Stimulated activated memory B cell treated with anti-CD40 and anti-IgM and Interleukin-4, amounts not matched to agents 10 μg/mL and 1 μg/mL and 100 μg/mL, for 72 hours (primary cell): ENCODE measurements at regions not wholly inside any gene's neighbourhood (a gene's known extent, or its start where the extent isn't known, plus 50 kb on each side); places are given as distances from the start of the nearest gene placed in this dataset.

ENCODE experiments used
- ATAC-seq: fragments of 150-1000 bp; cut with Tn5 transposase; 2 replicates; pipeline ENCODE4 v1.10.0; 2021
- H3K27ac Mint-ChIP-seq: one replicate; pipeline ENCODE4 v1.8.0; 2022; ENCODE audit warnings: mild to moderate bottlenecking, mixed read lengths
- H3K27me3 Mint-ChIP-seq: one replicate; pipeline ENCODE4 v1.8.0; 2022; ENCODE audit warnings: mixed read lengths
- H3K36me3 Mint-ChIP-seq: one replicate; pipeline ENCODE4 v1.8.0; 2022; ENCODE audit warnings: mixed read lengths
- H3K4me1 Mint-ChIP-seq: one replicate; pipeline ENCODE4 v1.8.0; 2022; ENCODE audit warnings: mixed read lengths
- H3K4me3 Mint-ChIP-seq: one replicate; pipeline ENCODE4 v1.8.0; 2022; ENCODE audit warnings: mild to moderate bottlenecking, moderate library complexity, mixed read lengths
- H3K9me3 Mint-ChIP-seq: one replicate; pipeline ENCODE4 v1.8.0; 2022; ENCODE audit warnings: mixed read lengths

DNA sequence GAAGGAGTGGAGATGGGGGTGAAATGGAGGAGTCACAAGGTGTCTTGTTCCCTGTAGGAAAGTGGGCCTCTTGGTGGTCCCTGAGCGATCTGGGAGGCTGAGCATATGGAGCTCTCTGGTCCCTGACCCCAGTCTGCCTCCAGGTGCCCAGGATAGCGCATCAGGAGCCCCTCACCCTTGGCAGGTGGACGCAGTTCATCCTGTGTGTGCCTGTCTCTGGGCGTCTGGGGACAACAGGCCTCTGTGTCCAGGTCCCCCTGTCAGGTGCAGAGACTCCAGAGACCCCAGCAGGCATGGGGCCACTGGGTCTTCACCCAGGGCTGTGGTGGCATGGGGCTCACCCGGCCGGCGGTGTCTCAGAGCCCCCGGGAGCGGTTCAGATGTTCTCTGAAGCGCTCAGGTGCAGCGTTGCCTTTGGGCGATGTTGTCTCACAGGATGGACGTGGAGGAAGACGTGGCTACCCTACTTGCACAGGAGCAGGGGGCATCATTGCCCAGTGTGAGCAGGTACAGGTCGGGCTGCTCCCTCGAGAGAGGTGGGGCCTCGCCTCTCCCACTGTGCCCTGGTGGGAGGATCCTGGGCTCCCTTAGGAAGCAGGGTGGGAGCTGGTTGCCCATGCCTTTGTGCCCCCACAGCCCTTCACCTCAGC is 58.1 kb upstream of the TPM4 start:
- ATAC-seq = no peak
- H3K4me1 Mint-ChIP-seq = no peaks in the 10 kb centered on the region
- no peaks in the 10 kb centered on the region for H3K36me3 Mint-ChIP-seq
- peaks cover 28% of the 10 kb centered on the region for H3K27me3 Mint-ChIP-seq
- H3K4me3 Mint-ChIP-seq = no peak overlapping the region
- no peaks in the 10 kb centered on the region for H3K9me3 Mint-ChIP-seq
- H3K27ac Mint-ChIP-seq = no peak overlapping the region

DNA sequence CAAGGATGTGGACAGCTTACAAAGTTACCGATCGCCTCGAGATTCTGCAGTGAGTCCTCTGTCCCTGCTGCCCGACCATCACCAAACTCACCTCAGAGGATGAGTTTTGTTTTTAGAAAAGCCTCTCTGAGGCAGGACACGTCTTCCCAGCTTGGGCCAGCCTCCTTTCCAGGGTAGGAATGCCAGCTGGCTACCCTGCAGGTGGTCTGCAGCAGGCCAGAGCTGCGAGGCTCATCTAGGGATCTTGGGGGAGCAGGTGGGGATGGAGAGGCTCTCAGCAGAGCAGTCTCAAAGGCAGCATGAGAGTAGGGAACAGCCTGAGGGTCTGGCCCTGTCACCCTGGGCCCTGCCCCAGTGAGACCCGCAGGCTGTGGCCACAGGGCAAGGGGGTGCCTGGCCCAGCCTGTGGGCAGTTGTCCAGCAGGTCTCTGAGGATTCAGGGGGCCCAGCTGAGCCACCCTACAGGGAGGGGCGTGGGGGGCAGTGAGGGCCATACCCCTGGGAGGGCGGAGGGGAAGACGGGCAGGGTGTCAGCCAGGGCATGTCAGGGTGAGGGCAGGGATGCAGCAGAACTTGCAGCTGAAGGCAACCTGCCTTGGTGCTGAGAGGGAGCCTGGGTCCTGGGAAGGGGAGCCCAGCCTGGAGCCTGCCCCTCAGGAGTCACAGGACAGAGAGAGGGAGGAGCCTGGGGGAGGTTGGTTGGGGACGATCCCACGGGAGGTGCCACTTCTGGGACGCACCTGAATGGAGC is 57.3 kb upstream of the TPM4 start:
- no peak overlapping the region for H3K27ac Mint-ChIP-seq
- H3K27me3 Mint-ChIP-seq = peaks cover 28% of the 10 kb centered on the region
- no peaks in the 10 kb centered on the region for H3K9me3 Mint-ChIP-seq
- no peaks in the 10 kb centered on the region for H3K36me3 Mint-ChIP-seq
- no peaks in the 10 kb centered on the region for H3K4me1 Mint-ChIP-seq
- no peak for ATAC-seq
- no peak overlapping the region for H3K4me3 Mint-ChIP-seq

DNA sequence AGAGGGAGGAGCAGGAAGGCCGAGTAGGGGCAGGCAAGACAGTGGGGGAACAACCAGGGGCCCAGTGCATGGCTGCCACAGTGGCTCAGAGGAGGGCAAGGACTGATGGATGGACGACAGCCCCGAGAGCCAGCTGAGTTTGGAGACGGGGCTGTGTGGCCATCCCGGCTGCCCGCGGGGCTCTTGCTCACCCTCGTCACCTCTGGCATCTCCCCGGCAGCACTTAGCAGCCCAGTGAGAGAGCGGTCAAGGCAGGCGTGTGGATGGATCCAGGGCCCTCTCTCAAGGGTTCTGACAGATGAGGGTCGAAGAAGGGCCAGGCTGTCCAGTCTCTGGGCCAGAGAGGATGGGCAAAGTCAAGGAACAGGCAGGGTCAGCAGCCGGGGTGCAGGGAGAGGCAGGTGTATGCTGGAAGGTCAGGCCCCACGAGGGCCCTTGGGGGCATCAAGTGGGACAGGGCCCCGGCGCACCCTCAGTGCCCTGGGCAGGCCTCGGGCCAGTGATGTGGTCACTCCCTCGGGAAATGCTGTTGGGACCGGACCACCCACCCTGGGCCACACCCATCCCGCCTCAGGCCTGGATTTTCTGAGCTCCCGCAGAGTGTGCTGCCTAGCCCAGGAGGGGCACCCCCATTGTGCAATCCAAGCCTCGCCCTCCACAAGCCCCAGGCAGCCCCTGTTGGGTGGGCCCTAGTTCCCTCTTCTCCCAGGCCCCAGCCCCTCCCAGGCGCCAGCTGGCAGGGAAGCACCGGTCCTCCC is 56.4 kb upstream of the TPM4 start:
- H3K27me3 Mint-ChIP-seq = peaks cover 28% of the 10 kb centered on the region
- no peak overlapping the region for H3K4me3 Mint-ChIP-seq
- H3K4me1 Mint-ChIP-seq = no peaks in the 10 kb centered on the region
- ATAC-seq = no peak
- H3K9me3 Mint-ChIP-seq = no peaks in the 10 kb centered on the region
- no peak overlapping the region for H3K27ac Mint-ChIP-seq
- no peaks in the 10 kb centered on the region for H3K36me3 Mint-ChIP-seq

DNA sequence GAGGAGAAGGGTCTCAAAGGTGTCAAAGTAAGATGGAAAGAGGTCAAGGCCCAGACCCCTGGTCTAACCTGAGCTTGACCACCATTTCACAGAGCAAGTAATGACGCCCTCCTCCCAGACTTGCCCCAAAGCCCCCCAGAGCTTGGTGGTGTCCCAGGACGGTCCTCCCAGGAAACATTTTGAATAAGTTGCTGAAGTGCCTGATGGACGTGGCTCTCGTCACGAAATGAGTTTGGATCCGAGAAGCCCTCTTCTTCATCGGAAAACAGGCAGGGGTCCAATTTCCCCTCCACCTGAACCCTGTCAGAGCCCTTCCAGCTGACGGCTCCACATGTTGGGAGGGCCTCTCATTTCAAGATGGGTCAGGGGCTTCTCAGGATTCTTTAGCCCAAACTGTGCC is 54.5 kb upstream of the TPM4 start:
- ATAC-seq = no peak
- H3K4me1 Mint-ChIP-seq = peaks cover 2% of the 10 kb centered on the region
- no peak overlapping the region for H3K27ac Mint-ChIP-seq
- H3K36me3 Mint-ChIP-seq = no peaks in the 10 kb centered on the region
- H3K9me3 Mint-ChIP-seq = no peaks in the 10 kb centered on the region
- H3K4me3 Mint-ChIP-seq = no peak overlapping the region
- H3K27me3 Mint-ChIP-seq = peaks cover 28% of the 10 kb centered on the region

DNA sequence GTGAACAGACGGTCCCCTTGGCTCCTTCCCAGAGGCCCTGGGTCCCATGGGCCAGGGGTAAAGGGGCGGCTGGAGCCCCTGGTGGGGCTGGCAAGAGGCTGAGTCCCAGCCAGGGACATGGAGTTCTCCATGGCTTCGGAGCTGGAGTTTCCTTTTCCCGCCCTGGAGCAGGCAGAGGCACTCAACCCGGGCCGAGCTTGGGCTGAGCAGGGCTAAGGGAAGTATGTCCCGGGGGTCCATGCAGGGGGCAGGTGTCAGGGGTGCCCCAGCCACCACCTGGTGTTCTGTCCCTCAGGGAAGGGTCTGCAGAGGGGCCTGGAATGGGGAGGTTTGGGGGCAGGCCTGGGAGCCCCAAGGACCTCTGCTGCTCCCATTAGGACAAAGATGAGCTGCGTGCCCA is 54.0 kb upstream of the TPM4 start:
- no peak for ATAC-seq
- Mint-ChIP-seq H3K36me3 (no peaks in the 10 kb centered on the region), H3K4me1 (peaks cover 7% of the 10 kb centered on the region), H3K27ac (no peak overlapping the region), H3K27me3 (peaks cover 28% of the 10 kb centered on the region), H3K9me3 (no peaks in the 10 kb centered on the region), H3K4me3 (no peak overlapping the region)

DNA sequence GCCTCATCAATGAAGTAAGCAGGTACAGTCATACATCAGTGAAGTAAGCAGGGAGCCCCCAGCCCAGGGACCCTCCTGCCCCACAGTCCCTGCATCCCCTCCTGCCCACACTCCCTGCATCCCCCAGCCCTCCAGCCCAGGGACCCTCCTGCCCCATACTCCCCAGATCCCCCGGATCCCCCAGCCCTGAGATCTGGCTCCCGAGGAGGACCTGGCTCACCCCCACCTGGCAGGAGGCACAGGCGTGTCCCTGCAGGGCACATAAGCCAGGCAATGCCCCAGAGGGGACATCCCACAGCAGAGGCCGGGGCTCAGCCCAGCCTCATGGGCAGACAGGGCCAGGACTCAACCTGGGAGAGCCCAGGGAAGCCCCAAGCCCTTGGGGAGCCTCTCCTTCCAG is 53.6 kb upstream of the TPM4 start:
- Mint-ChIP-seq H3K4me1 (peaks cover 11% of the 10 kb centered on the region), H3K4me3 (no peak overlapping the region), H3K9me3 (no peaks in the 10 kb centered on the region), H3K27ac (no peak overlapping the region), H3K36me3 (no peaks in the 10 kb centered on the region), H3K27me3 (peaks cover 28% of the 10 kb centered on the region)
- ATAC-seq = no peak

DNA sequence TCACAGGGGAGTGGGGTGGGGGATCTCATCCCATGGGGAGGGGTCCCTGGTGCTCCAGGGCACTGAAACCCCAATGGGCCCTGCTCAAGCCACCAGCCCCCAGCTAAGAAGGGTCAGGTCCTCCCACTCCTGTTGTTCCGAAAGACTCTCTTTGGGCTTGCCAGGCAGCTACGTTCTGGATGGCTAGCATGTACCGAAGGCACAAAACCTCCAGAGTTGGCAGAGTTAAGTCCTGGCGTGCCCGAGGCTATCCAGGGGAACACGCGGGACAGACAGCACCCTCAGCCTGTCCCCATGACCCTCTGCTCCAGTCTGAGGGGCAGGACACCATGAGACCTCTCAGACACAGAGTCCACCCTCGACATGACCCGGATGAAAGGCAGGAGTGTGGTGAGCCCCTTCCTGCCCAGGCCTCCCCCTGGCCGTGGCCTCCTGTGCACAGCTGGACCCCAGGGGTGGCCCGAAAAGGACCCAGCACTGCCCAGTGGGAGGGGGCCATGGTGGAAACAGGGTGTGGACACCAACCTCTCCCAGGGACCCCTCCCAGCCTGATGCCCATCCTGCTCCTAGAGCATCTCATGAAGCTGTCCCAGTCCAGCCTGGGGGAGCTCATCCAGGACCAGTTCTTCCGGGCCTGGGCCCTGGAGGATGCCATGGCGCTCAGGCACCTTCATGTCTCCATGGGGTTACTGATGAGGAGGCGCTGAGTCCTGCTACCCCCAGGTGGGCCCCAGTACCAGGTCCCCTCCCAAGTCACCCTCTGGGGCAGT is 53.0 kb upstream of the TPM4 start:
- H3K27me3 Mint-ChIP-seq = peaks cover 28% of the 10 kb centered on the region
- no peak overlapping the region for H3K27ac Mint-ChIP-seq
- H3K9me3 Mint-ChIP-seq = no peaks in the 10 kb centered on the region
- H3K36me3 Mint-ChIP-seq = no peaks in the 10 kb centered on the region
- peaks cover 12% of the 10 kb centered on the region for H3K4me1 Mint-ChIP-seq
- ATAC-seq = no peak
- H3K4me3 Mint-ChIP-seq = no peak overlapping the region

DNA sequence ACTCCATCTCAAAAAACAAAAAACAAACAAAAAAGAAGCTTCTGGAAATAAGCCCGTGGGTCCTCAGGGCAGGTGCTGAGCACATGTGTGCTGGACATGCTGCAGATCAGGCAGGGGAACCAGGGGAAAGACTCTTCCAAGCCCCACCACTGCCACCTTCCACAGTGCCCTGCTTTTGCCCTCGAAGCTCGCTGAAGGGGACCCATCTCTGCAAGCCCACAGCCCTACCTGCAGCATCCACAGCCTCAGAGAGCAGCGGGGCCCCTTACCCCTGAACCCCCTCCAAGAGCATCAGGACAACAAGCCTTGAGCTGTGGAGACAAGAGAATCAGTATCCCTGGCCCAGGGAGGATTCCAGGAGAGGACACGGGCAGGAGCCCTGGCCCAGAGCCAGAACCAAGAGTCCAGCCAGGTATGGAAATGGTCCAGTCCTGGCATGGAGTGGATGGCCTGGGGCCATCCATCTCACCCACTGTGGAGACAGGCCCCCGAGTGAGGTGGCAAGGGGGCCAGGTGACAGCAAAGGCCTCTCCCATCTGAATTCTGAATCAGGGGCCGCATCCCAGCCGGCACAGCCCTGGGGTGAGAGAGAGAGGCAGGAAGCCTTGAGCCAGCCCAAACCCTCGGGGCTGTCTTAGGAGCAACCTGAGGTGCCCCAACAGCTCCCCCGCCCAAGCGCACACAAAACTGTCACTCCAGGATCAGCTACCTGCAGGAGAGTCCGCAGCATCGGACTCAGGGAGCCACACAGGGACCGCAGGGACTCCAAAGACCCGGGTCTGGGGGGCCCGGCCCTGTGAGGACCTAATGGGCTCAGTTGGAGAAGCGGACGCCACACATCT is 51.8 kb upstream of the TPM4 start:
- Mint-ChIP-seq H3K4me1 (peaks cover 19% of the 10 kb centered on the region), H3K27me3 (peaks cover 19% of the 10 kb centered on the region), H3K9me3 (no peaks in the 10 kb centered on the region), H3K27ac (no peak overlapping the region), H3K36me3 (no peaks in the 10 kb centered on the region), H3K4me3 (no peak overlapping the region)
- ATAC-seq = no peak

DNA sequence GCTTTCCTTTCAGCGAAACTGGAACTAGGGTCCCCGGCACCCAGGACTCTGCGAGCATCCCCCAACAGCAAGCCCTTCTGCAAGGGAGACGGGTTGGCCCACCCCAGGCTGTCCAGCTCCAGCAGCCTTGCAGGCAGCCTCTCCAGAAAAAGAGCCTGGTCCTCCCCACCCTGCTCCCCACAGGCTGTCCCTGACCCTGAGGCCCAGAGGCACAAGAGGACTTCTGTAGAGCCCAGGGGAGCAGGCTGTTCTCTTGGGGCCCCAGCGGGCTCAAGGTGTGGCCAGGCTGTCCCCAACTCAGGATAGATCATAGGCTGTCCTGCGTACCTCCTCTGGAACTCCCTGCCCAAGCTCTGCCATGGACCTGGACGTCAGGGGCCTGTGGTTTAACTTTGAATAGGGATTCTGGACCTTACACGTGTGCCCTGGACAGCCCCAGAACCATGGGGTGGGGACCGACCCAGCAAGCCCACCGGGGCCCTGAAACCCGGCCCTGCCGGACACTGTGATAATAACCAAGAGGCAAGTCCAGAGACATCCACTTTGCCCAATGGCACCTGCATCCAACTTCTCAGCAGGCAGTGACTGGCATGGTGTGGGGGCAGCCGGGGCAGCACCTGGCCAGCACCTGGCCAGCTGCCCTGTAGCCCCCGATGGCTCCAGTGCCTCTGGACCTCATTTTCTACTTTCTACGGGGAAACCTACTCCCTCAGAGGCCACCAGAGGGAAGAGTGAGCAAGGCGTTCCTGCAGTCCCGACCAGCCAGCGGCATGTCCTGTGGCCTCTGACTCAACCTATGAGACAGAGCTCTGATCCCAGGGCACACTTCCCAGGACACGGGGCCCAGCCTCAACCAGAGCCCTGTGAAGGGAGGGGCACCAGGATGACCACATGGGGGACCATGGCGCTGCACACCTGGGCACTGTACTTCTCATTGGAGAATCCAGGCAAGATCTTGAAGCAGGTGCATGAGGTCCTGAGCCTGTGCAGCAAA is 50.9 kb upstream of the TPM4 start:
- Mint-ChIP-seq H3K4me3 (no peak overlapping the region), H3K4me1 (peaks cover 19% of the 10 kb centered on the region), H3K9me3 (no peaks in the 10 kb centered on the region), H3K36me3 (no peaks in the 10 kb centered on the region), H3K27ac (no peak overlapping the region), H3K27me3 (peaks cover 10% of the 10 kb centered on the region)
- ATAC-seq = peak; percentile 22

DNA sequence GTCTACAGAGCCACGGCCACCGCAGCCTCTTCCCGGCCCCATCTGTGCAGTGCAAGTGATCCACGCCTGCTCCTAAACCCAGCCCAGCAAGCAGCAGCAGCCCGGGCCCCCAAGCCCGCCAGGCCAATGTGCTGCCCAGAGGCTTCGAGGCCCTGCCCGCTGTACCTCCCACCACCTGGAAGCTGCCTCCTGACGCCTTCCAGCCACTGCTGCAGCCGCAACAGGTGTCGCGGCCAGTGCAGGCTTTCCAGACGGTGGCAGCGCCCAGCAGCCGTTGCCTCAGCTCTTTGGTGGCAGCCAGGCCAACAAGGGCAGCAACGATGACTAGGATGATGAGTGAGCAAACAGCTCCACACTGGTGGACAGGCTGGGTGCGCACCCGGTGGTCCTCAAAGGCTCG is 50.2 kb upstream of the TPM4 start:
- no peak overlapping the region for H3K27ac Mint-ChIP-seq
- H3K27me3 Mint-ChIP-seq = peaks cover 2% of the 10 kb centered on the region
- peaks cover 19% of the 10 kb centered on the region for H3K4me1 Mint-ChIP-seq
- no peaks in the 10 kb centered on the region for H3K9me3 Mint-ChIP-seq
- no peak for ATAC-seq
- no peaks in the 10 kb centered on the region for H3K36me3 Mint-ChIP-seq
- H3K4me3 Mint-ChIP-seq = no peak overlapping the region
